ENCODE measurements at regions not wholly inside any gene's neighbourhood (a gene's known extent, or its start where the extent isn't known, plus 50 kb on each side); places are given as distances from the start of the nearest gene placed in this dataset.

DNA sequence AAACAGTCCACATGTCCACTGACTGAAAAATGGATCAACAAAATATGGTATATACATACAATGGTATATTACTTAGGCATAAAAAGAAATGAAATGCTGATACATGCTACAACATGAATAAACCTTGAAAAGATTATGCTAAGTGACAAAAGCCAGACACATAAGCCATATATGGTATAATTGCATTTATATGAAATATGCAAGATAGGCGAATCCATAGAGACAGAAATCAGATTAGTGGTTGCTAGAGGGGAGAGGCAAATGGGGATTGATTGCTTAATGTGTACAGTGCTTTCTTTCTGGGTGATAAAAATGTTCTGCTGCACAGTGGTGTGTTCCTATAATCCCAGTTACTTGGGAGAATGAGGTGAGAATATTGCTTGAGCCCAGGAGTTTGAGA lies 171.0 kb downstream of the CYP26B1 start (continued):
- TF ChIP-seq, protein P1, sequence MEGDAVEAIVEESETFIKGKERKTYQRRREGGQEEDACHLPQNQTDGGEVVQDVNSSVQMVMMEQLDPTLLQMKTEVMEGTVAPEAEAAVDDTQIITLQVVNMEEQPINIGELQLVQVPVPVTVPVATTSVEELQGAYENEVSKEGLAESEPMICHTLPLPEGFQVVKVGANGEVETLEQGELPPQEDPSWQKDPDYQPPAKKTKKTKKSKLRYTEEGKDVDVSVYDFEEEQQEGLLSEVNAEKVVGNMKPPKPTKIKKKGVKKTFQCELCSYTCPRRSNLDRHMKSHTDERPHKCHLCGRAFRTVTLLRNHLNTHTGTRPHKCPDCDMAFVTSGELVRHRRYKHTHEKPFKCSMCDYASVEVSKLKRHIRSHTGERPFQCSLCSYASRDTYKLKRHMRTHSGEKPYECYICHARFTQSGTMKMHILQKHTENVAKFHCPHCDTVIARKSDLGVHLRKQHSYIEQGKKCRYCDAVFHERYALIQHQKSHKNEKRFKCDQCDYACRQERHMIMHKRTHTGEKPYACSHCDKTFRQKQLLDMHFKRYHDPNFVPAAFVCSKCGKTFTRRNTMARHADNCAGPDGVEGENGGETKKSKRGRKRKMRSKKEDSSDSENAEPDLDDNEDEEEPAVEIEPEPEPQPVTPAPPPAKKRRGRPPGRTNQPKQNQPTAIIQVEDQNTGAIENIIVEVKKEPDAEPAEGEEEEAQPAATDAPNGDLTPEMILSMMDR (conservative IDR thresholded peaks at IDR 0.05; ENCODE audit: low read depth in 2 of 2) = no peak
- TF ChIP-seq EZH2 (IDR thresholded peaks at IDR 0.05; ENCODE audit: low read depth, unreplicated experiment) (no peak), NANOG (IDR thresholded peaks at IDR 0.05; ENCODE audit: borderline replicate concordance) (no peak), ZNF331 (CRISPR knock-in tag; IDR thresholded peaks at IDR 0.05; ENCODE audit: low read depth) (no peak), JUNB (IDR thresholded peaks at IDR 0.05; ENCODE audit: unreplicated experiment) (no peak), ETS1 (IDR thresholded peaks at IDR 0.05) (no peak)

- Mint-ChIP-seq H3K9me3 (peaks cover 28% of the 10 kb centered on the region), H3K36me3 (ENCODE audit: low read depth) (peaks cover 3% of the 10 kb centered on the region; the same call in 1 of the 3 replicates), H3K27me3 (ENCODE audit: insufficient read depth, low read depth, poor library complexity) (no peaks in the 10 kb centered on the region), H3K4me3 (no peak overlapping the region), H3K27ac (no peak overlapping the region), H3K4me1 (no peaks in the 10 kb centered on the region)
- Histone ChIP-seq H4K20me1 (replicated peaks; ENCODE audit: insufficient read depth) (no peaks in the 10 kb centered on the region), H3K9me2 (ENCODE audit: insufficient read depth) (no peaks in the 10 kb centered on the region; the same call in none of the 2 replicates), H2AFZ (no peak overlapping the region), H3K27me3 (ENCODE audit: insufficient read depth) (no peaks in the 10 kb centered on the region), H3K4me2 (no peak overlapping the region), H3K4me3 (no peak overlapping the region), H3K4me1 (ENCODE audit: insufficient read depth) (no peaks in the 10 kb centered on the region), H3K79me2 (replicated peaks; ENCODE audit: insufficient read depth) (no peaks in the 10 kb centered on the region), H3K36me3 (ENCODE audit: insufficient read depth) (no peaks in the 10 kb centered on the region), H3F3A (replicated peaks; ENCODE audit: low read depth) (no peaks in the 10 kb centered on the region), H3K27ac (ENCODE audit: low read depth) (no peak overlapping the region)
- TF ChIP-seq, protein P2, sequence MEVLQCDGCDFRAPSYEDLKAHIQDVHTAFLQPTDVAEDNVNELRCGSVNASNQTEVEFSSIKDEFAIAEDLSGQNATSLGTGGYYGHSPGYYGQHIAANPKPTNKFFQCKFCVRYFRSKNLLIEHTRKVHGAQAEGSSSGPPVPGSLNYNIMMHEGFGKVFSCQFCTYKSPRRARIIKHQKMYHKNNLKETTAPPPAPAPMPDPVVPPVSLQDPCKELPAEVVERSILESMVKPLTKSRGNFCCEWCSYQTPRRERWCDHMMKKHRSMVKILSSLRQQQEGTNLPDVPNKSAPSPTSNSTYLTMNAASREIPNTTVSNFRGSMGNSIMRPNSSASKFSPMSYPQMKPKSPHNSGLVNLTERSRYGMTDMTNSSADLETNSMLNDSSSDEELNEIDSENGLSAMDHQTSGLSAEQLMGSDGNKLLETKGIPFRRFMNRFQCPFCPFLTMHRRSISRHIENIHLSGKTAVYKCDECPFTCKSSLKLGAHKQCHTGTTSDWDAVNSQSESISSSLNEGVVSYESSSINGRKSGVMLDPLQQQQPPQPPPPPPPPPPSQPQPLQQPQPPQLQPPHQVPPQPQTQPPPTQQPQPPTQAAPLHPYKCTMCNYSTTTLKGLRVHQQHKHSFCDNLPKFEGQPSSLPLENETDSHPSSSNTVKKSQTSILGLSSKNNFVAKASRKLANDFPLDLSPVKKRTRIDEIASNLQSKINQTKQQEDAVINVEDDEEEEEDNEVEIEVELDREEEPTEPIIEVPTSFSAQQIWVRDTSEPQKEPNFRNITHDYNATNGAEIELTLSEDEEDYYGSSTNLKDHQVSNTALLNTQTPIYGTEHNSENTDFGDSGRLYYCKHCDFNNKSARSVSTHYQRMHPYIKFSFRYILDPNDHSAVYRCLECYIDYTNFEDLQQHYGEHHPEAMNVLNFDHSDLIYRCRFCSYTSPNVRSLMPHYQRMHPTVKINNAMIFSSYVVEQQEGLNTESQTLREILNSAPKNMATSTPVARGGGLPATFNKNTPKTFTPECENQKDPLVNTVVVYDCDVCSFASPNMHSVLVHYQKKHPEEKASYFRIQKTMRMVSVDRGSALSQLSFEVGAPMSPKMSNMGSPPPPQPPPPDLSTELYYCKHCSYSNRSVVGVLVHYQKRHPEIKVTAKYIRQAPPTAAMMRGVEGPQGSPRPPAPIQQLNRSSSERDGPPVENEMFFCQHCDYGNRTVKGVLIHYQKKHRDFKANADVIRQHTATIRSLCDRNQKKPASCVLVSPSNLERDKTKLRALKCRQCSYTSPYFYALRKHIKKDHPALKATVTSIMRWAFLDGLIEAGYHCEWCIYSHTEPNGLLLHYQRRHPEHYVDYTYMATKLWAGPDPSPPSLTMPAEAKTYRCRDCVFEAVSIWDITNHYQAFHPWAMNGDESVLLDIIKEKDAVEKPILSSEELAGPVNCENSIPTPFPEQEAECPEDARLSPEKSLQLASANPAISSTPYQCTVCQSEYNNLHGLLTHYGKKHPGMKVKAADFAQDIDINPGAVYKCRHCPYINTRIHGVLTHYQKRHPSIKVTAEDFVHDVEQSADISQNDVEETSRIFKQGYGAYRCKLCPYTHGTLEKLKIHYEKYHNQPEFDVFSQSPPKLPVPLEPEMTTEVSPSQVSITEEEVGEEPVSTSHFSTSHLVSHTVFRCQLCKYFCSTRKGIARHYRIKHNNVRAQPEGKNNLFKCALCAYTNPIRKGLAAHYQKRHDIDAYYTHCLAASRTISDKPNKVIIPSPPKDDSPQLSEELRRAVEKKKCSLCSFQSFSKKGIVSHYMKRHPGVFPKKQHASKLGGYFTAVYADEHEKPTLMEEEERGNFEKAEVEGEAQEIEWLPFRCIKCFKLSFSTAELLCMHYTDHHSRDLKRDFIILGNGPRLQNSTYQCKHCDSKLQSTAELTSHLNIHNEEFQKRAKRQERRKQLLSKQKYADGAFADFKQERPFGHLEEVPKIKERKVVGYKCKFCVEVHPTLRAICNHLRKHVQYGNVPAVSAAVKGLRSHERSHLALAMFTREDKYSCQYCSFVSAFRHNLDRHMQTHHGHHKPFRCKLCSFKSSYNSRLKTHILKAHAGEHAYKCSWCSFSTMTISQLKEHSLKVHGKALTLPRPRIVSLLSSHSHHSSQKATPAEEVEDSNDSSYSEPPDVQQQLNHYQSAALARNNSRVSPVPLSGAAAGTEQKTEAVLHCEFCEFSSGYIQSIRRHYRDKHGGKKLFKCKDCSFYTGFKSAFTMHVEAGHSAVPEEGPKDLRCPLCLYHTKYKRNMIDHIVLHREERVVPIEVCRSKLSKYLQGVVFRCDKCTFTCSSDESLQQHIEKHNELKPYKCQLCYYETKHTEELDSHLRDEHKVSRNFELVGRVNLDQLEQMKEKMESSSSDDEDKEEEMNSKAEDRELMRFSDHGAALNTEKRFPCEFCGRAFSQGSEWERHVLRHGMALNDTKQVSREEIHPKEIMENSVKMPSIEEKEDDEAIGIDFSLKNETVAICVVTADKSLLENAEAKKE (CRISPR knock-in tag; IDR thresholded peaks at IDR 0.05) = no peak
- TF ChIP-seq ZNF114 (CRISPR knock-in tag; IDR thresholded peaks at IDR 0.05) (no peak), CREB1 (CRISPR knock-in tag; IDR thresholded peaks at IDR 0.05; ENCODE audit: low read depth) (no peak), EZH2phosphoT487 (IDR thresholded peaks at IDR 0.05; ENCODE audit: unreplicated experiment) (no peak), ZNF331 (CRISPR knock-in tag; IDR thresholded peaks at IDR 0.05; ENCODE audit: low read depth) (no peak)
- TF ChIP-seq, protein P1 (conservative IDR thresholded peaks at IDR 0.05; ENCODE audit: low read depth in 2 of 2) = no peak
- ATAC-seq (no peak), DNase-seq (ENCODE audit: low spot score) (no peak)
Measured at GRCh38 chr2:71974846-71975245, 172.8 kb downstream of the CYP26B1 start.
